ENCODE measurements at regions not wholly inside any gene's neighbourhood (a gene's known extent, or its start where the extent isn't known, plus 50 kb on each side); places are given as distances from the start of the nearest gene placed in this dataset.

DNA sequence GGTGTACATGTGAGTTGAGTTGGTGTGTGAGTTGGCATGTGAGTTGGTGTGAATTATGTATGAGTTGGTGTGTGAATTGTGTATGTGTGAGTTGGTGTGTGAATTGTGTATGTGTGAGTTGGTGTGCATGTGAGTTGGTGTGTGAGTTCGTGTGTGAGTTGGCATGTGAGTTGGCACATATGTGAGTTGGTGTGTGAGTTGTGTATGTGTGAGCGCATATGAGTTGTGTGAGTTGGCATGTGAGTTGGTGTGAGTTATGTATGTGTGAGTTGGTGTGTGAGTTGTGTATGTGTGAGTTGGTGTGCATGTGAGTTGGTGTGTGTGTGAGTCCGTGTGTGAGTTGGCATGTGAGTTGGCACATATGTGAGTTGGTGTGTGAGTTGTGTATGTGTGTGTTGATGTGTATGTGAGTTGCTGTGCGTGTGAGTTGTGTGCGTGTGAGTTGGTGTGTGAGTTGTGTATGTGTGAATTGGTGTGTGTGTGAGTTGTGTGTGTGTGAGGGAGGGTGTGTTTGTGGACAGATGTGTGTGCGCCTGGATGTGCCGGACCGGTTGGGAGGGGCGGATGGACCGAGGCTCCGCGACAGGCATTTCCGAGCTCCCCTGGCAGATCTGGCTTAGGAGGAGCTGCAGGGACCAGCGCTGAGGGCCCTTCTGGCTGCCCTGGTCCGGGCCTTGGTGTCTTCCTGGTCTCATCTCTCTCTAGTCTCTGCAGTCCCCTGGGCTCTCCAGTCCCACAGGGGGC is 162.5 kb upstream of the IER5L start:
- in situ Hi-C loops (cut with MboI; ENCODE audit: low sequenced_read_pairs), result no loop called here
- Histone ChIP-seq H3K18ac (ENCODE audit: low read depth, low read length) (no peak overlapping the region), H2AK5ac (ENCODE audit: low read depth, low read length) (peak overlapping the region; percentile 90), H3K23ac (ENCODE audit: low read depth, low read length) (no peak overlapping the region; the same call in 1 of the 2 replicates), H4K91ac (ENCODE audit: insufficient read depth, low read depth, low read length) (peak overlapping the region; percentile 51; the same call in 1 of the 2 replicates), H3K4me3 (ENCODE audit: insufficient read depth, low read depth, low read length) (no peak overlapping the region), H3K56ac (ENCODE audit: extremely low read depth, insufficient read depth, low read length) (no peak overlapping the region), H3K4me2 (ENCODE audit: low read depth, low read length) (no peak overlapping the region), H2BK15ac (ENCODE audit: low read depth, low read length) (peak overlapping the region; percentile 85; the same call in 2 of the 3 replicates), H3K9me1 (ENCODE audit: insufficient read depth, low read length) (peaks cover 25% of the 10 kb centered on the region), H3K9ac (ENCODE audit: low read depth, low read length) (no peak overlapping the region), H2BK5ac (ENCODE audit: low read depth, low read length, poor library complexity, severe bottlenecking) (peak overlapping the region; percentile 85), H3K27me3 (ENCODE audit: control insufficient read depth, insufficient read depth, low read length) (no peaks in the 10 kb centered on the region), H3K4ac (ENCODE audit: low read depth, low read length) (peak overlapping the region; percentile 95; the same call in 1 of the 2 replicates), H3K36me3 (ENCODE audit: control insufficient read depth, insufficient read depth, low read length) (no peaks in the 10 kb centered on the region), H2BK20ac (ENCODE audit: low read depth, low read length) (peak overlapping the region; percentile 91; the same call in 1 of the 2 replicates), H4K5ac (ENCODE audit: low read depth, low read length) (no peak overlapping the region), H3K27ac (ENCODE audit: insufficient read depth, low read length) (no peak overlapping the region), H3K4me1 (ENCODE audit: control insufficient read depth, insufficient read depth, low read length) (peaks cover 28% of the 10 kb centered on the region), H3K14ac (replicated peaks; ENCODE audit: low read depth, low read length) (peak overlapping the region; percentile 45), H2AFZ (replicated peaks; ENCODE audit: low read length, poor library complexity) (peak overlapping the region; percentile 73), H4K20me1 (ENCODE audit: insufficient read depth, low read length) (no peaks in the 10 kb centered on the region), H2BK120ac (ENCODE audit: low read depth, low read length) (no peak overlapping the region), H3K79me1 (ENCODE audit: low read depth in 1 of 2, low read length in 2 of 2) (peaks cover 0 to 18% of the 10 kb centered on the region in 2 experiments; a peak in 2 of 4 replicates), H2AK9ac (replicated peaks; ENCODE audit: low read depth, low read length, poor library complexity) (peak overlapping the region; percentile 57), H3K9me3 (ENCODE audit: control insufficient read depth, insufficient read depth, low read length) (no peaks in the 10 kb centered on the region), H4K8ac (ENCODE audit: low read depth in 2 of 2, low read length in 2 of 2) (peak overlapping the region in 1 of 2 experiments; percentile 59; a peak in 1 of 4 replicates)
- ATAC-seq (ENCODE audit: low read depth), result no peak
- ChIA-PET POLR2A (ENCODE audit: unreplicated experiment) (no interaction called here), CTCF (no interaction called here)
- BruUV-seq (replicated peaks), result no TSS peak
- dilution Hi-C loops (cut with HindIII; ENCODE audit: low sequenced_read_pairs, unreplicated experiment), result no loop called here
- 86 to 100% methylated on average over 2 to 12 of the region's 15 CpGs for WGBS, 2 experiments (ENCODE audit: extremely low coverage in 2 of 2, insufficient read length in 1 of 2)
- no peak for TF ChIP-seq POLR2A (IDR thresholded peaks at IDR 0.05; ENCODE audit: low read depth, low read length)
- TF ChIP-seq MAFK (IDR thresholded peaks at IDR 0.05; ENCODE audit: low read depth, low read length), result no peak
- TF ChIP-seq, protein P1, sequence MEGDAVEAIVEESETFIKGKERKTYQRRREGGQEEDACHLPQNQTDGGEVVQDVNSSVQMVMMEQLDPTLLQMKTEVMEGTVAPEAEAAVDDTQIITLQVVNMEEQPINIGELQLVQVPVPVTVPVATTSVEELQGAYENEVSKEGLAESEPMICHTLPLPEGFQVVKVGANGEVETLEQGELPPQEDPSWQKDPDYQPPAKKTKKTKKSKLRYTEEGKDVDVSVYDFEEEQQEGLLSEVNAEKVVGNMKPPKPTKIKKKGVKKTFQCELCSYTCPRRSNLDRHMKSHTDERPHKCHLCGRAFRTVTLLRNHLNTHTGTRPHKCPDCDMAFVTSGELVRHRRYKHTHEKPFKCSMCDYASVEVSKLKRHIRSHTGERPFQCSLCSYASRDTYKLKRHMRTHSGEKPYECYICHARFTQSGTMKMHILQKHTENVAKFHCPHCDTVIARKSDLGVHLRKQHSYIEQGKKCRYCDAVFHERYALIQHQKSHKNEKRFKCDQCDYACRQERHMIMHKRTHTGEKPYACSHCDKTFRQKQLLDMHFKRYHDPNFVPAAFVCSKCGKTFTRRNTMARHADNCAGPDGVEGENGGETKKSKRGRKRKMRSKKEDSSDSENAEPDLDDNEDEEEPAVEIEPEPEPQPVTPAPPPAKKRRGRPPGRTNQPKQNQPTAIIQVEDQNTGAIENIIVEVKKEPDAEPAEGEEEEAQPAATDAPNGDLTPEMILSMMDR (conservative IDR thresholded peaks at IDR 0.05; ENCODE audit: low read depth, low read length), result no peak
- TF ChIP-seq RFX5 (IDR thresholded peaks at IDR 0.05; ENCODE audit: low read depth, low read length), result no peak
- no peak for TF ChIP-seq RCOR1 (IDR thresholded peaks at IDR 0.05; ENCODE audit: insufficient replicate concordance, low read length)
- no peak for TF ChIP-seq RAD21 (IDR thresholded peaks at IDR 0.05; ENCODE audit: low read length)
- TF ChIP-seq MXI1 (IDR thresholded peaks at IDR 0.05; ENCODE audit: borderline replicate concordance, low read depth, low read length), result no peak
- no peak for DNase-seq
- intact Hi-C loops (cut with micrococcal nuclease), result no loop called here
